Neuron (in vitro differentiated cells): ENCODE measurements at regions not wholly inside any gene's neighbourhood (a gene's known extent, or its start where the extent isn't known, plus 50 kb on each side); places are given as distances from the start of the nearest gene placed in this dataset.

Experiments used
- H2AFZ ChIP-seq: one replicate; pipeline ENCODE4 v1.6.1; 2013; ENCODE audit warnings: low read depth, mild to moderate bottlenecking, inconsistent platforms, low read length, moderate library complexity
- H3K27me3 ChIP-seq: one replicate; pipeline ENCODE4 v1.6.1; 2013; ENCODE audit warnings: low read length; ENCODE audit not compliant: insufficient read depth
- H3K36me3 ChIP-seq: one replicate; pipeline ENCODE4 v1.6.1; 2013; ENCODE audit warnings: low read length; ENCODE audit not compliant: insufficient read depth
- H3K4me1 ChIP-seq: one replicate; pipeline ENCODE4 v1.6.1; 2013; ENCODE audit warnings: low read length; ENCODE audit not compliant: insufficient read depth
- H3K4me3 ChIP-seq: 2 replicates; pipeline ENCODE4 v1.5.1; 2013; ENCODE audit warnings: mild to moderate bottlenecking, low read length, moderate library complexity
- H3K9me3 ChIP-seq: one replicate; pipeline ENCODE4 v1.6.1; 2013; ENCODE audit warnings: low read length

DNA sequence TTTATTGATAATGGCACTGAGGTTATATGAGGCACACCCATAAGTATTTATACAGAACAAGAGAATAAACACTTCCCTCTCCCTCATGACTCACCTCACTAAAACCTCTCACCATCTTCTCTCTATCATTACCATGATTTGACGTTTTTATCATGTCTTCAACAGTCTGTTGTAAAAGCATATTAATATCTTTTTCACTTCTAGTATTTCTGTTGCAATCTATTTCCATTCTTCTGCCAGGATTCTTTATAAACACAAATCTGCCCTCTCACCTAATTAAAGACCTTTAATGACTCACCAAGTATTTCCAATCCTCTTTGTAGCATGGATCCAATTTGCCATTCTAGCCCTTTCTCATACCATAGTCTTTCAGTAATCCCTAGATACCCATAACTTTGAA lies 527.7 kb downstream of the SLC16A7 start:
- Histone ChIP-seq H3K36me3 (no peaks in the 10 kb centered on the region), H3K27me3 (no peaks in the 10 kb centered on the region), H3K4me1 (no peaks in the 10 kb centered on the region), H3K4me3 (no peak overlapping the region), H2AFZ (no peak overlapping the region), H3K9me3 (no peaks in the 10 kb centered on the region)

DNA sequence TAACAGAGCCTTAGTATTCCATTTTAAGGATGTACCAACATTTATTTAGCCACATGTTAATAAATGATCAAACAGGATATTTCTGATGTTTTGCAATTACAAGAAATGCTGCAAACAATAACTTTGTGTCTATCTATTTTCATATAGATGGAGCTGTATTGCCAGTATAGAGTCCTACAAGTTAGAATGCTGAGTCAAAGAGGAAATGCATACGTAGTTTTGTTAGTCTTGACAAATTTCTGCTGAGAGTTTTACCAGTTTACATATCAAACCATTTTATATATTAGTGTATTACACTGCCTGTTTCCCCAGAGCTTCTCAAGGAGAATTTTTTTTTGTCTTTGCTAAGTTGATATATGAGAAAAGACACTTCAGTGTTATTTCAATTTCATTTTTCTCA lies 541.7 kb downstream of the SLC16A7 start:
- Histone ChIP-seq H3K4me3 (no peak overlapping the region), H3K27me3 (no peaks in the 10 kb centered on the region), H3K36me3 (no peaks in the 10 kb centered on the region), H3K4me1 (no peaks in the 10 kb centered on the region), H2AFZ (no peak overlapping the region), H3K9me3 (no peaks in the 10 kb centered on the region)

DNA sequence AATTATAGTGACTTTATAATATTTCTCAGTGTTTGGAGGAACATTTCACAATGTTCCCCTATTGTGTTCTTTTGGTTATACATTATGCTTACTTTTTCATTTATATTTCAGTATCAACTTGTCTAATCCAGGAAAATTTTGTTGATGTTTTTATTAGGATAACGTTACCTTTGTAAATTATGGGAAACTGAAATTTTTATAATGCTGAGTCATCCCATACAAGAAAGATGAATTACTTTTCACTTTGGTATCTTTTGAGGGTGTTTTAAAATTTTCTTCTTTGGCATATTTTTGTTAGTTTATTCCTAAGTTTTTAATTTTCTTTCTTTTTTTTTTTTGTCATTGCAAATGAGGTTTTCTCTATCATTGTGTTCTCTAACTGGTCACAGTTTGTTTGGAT lies 542.7 kb downstream of the SLC16A7 start:
- Histone ChIP-seq H3K27me3 (no peaks in the 10 kb centered on the region), H2AFZ (no peak overlapping the region), H3K9me3 (no peaks in the 10 kb centered on the region), H3K4me3 (no peak overlapping the region), H3K36me3 (no peaks in the 10 kb centered on the region), H3K4me1 (no peaks in the 10 kb centered on the region)

DNA sequence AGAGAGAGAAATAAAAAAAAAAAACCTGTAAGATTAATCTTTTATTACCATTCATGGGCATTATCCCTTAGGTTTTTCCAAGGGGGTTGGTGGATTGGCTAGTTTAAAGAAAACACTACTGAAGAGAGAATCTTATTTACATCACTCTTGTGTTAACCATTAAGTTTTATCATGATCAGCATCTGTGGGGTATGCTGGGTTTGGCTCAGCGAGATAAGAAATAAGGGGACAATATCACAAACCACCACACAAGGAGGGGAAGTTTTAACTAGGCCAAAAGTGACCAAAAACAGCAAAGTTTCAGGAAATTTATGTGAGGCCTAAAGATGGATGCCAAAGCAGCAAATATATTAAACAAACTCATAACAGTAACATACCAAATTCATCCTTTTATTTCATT lies 548.6 kb downstream of the SLC16A7 start:
- H3K36me3 ChIP-seq: no peaks in the 10 kb centered on the region
- H3K27me3 ChIP-seq: no peaks in the 10 kb centered on the region
- no peaks in the 10 kb centered on the region for H3K9me3 ChIP-seq
- no peaks in the 10 kb centered on the region for H3K4me1 ChIP-seq
- H3K4me3 ChIP-seq: no peak overlapping the region
- no peak overlapping the region for H2AFZ ChIP-seq

DNA sequence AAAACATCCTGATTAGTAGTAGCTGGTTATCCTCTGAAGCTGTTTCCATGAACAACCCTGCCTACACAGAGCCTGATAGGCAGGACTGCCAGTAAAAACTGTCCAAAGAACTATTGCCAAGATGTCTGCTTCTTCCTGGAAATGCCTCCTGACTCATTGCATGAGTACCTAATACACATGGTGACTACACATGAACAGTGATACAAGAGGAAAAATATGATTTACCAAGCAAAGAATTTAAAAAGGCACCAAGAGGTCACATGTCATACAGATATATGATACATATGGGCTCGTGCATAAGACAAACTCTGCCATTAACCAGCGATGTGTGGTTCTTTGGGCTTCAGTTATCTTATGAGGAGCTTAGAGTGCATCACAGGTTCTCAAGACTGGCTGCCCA lies 552.3 kb downstream of the SLC16A7 start:
- no peaks in the 10 kb centered on the region for H3K4me1 ChIP-seq
- H3K27me3 ChIP-seq: no peaks in the 10 kb centered on the region
- H3K4me3 ChIP-seq: no peak overlapping the region
- H2AFZ ChIP-seq: peak overlapping the region; percentile 46
- H3K36me3 ChIP-seq: no peaks in the 10 kb centered on the region
- H3K9me3 ChIP-seq: no peaks in the 10 kb centered on the region

DNA sequence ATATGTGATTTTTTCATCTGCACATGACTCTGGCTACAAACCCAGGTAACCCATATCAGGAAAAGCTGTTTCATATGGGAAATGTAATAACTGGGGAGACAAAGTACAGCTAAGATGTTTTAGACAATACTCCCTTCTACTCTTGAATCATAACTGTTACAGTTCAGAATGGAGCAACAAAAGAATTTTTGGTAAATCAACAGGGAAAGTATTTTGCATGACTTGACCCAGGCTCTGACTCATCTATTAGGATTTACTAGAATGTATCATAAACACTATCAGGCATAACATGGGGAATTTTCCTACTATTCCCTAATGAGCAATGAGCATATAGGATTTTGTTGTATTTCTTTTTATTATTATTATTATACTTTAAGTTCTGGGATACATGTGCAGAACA lies 553.0 kb downstream of the SLC16A7 start:
- no peak overlapping the region for H3K4me3 ChIP-seq
- H3K27me3 ChIP-seq: no peaks in the 10 kb centered on the region
- H2AFZ ChIP-seq: no peak overlapping the region
- no peaks in the 10 kb centered on the region for H3K4me1 ChIP-seq
- no peaks in the 10 kb centered on the region for H3K36me3 ChIP-seq
- H3K9me3 ChIP-seq: no peaks in the 10 kb centered on the region

DNA sequence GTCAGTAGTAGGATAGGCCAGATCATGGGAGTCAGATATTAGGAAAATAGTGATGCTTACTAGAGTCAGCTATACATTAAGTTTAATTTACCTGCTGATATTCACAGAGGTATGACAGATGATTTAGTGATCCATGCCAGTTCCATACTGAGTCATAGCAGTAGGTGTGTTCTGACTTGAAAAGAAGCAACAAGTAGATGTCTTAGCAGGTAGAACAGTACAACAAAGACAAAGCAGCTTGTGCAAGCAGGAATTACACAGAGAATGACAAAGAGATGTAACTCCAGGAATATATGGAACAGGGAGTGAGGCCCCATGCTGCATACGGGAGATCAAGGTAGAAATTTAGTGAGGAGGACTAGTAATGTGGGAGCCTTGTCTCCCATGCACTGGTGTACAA lies 556.9 kb downstream of the SLC16A7 start:
- H3K4me1 ChIP-seq: no peaks in the 10 kb centered on the region
- H3K36me3 ChIP-seq: no peaks in the 10 kb centered on the region
- no peak overlapping the region for H3K4me3 ChIP-seq
- H2AFZ ChIP-seq: no peak overlapping the region
- no peaks in the 10 kb centered on the region for H3K27me3 ChIP-seq
- no peaks in the 10 kb centered on the region for H3K9me3 ChIP-seq

DNA sequence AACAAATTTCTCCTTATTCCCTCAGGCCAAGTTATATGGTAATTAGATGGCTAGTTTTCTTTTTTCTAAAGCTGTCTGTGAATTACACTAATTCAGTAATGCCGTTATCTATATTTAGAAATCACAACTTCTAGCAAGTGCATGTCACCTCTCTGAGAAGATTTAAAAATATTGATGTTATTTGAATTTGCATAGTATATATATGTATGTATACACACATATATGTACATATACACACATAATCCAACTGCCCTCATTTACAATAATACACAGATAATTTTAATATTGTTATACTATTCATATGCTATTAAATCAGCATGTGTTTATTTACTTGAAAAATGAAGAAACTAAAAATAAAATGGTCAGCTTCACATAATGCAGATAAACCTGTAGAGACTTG lies 563.9 kb downstream of the SLC16A7 start:
- H3K36me3 ChIP-seq: no peaks in the 10 kb centered on the region
- H3K4me3 ChIP-seq: no peak overlapping the region
- no peaks in the 10 kb centered on the region for H3K27me3 ChIP-seq
- no peak overlapping the region for H2AFZ ChIP-seq
- no peaks in the 10 kb centered on the region for H3K9me3 ChIP-seq
- no peaks in the 10 kb centered on the region for H3K4me1 ChIP-seq

DNA sequence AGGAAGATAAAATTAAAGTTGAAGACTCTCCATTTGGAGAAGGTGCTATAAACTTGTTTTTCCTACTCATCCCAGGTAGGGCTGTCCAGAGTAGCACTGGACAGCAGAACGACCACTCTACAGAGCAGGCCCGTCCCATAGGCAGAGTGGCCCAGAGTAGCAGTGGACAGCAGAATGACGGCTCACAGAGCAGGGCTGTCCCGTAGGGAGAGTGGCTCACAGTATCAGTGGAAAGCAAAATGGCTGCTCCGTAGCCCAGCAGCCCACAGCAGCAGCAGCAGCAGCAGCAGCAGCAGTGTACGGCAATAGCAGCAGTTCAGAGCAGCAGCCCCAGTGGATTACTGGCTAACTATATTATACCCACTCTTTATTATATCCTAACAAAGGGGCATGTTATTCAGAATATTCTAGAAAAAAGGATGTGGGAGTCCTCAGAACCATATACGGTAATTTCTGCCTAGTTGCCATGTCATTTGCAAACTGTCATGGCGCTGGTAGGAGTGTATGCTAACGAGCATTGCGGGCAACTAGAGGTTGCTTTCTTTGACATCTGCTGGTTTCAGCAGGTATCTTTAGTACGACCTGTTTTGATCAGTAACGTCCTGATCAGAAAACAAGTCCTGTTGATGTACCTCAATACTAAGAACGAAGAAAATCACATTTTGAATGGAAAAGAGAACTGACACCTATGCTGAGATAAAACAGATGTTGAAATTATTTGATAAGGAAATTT lies 567.3 kb downstream of the SLC16A7 start:
- no peaks in the 10 kb centered on the region for H3K4me1 ChIP-seq
- H3K9me3 ChIP-seq: no peaks in the 10 kb centered on the region
- H3K4me3 ChIP-seq: no peak overlapping the region
- no peaks in the 10 kb centered on the region for H3K27me3 ChIP-seq
- no peaks in the 10 kb centered on the region for H3K36me3 ChIP-seq
- peak overlapping the region; percentile 51 for H2AFZ ChIP-seq

DNA sequence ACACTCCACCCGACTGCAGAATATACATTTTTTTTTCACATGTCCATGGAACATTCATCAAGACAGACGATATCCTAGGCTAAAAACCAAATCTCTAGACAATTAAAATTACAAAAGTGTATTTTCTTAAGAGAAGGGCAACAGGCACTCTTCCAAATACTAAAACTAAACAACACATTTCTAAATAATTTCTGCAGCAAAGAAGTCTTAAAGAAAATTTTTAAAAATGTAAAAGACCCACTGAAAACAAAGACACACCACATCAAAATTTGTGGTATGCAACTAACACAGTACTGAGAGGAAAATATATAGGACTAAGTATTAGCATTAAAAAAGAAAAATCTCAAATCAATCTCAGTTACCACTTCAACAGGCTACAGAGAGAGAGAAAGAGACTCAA lies 570.0 kb downstream of the SLC16A7 start:
- no peaks in the 10 kb centered on the region for H3K9me3 ChIP-seq
- no peak overlapping the region for H2AFZ ChIP-seq
- H3K27me3 ChIP-seq: no peaks in the 10 kb centered on the region
- H3K36me3 ChIP-seq: no peaks in the 10 kb centered on the region
- H3K4me3 ChIP-seq: no peak overlapping the region
- H3K4me1 ChIP-seq: no peaks in the 10 kb centered on the region

DNA sequence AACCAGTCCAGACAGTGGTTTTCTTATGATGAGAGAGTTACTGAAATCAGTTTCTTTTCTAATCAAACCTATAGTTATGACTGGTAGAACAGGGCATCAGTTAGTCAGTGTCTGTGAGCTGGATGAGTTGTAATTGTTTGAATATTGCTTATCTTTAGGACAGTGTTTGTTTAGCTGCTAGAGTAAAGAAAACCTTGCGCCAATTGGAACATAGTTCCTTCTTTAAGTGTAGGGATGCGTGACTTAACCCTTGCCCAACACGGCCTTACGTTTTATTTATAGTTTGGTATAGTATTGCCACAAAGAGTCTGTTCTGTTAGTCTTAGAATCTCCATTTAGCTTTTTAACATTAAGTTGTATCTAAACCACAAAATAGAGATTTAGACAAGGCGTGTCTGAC lies 572.6 kb downstream of the SLC16A7 start:
- H3K4me3 ChIP-seq: no peak overlapping the region
- H2AFZ ChIP-seq: no peak overlapping the region
- H3K4me1 ChIP-seq: peaks cover 3% of the 10 kb centered on the region
- H3K36me3 ChIP-seq: no peaks in the 10 kb centered on the region
- no peaks in the 10 kb centered on the region for H3K27me3 ChIP-seq
- no peaks in the 10 kb centered on the region for H3K9me3 ChIP-seq

DNA sequence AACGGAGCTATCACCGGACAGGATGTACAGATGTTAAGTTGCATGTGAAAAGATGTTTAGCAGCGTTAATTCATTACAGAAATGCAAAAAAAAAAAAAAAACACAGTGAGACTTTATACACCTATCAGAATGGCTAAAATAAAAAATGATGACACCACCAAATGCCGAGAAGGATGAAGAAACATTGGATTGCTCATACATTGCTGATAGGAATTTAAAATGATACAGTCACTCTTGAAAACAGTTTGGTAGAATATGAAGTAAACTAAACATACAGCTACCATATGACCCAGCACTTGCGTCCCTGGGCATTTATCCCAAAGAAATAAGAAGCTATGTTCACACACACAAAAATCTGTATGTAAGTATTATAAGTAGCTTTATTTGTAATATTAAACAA lies 574.1 kb downstream of the SLC16A7 start:
- Histone ChIP-seq H3K4me1 (peaks cover 3% of the 10 kb centered on the region), H3K9me3 (no peaks in the 10 kb centered on the region), H2AFZ (no peak overlapping the region), H3K4me3 (no peak overlapping the region), H3K36me3 (no peaks in the 10 kb centered on the region), H3K27me3 (no peaks in the 10 kb centered on the region)

DNA sequence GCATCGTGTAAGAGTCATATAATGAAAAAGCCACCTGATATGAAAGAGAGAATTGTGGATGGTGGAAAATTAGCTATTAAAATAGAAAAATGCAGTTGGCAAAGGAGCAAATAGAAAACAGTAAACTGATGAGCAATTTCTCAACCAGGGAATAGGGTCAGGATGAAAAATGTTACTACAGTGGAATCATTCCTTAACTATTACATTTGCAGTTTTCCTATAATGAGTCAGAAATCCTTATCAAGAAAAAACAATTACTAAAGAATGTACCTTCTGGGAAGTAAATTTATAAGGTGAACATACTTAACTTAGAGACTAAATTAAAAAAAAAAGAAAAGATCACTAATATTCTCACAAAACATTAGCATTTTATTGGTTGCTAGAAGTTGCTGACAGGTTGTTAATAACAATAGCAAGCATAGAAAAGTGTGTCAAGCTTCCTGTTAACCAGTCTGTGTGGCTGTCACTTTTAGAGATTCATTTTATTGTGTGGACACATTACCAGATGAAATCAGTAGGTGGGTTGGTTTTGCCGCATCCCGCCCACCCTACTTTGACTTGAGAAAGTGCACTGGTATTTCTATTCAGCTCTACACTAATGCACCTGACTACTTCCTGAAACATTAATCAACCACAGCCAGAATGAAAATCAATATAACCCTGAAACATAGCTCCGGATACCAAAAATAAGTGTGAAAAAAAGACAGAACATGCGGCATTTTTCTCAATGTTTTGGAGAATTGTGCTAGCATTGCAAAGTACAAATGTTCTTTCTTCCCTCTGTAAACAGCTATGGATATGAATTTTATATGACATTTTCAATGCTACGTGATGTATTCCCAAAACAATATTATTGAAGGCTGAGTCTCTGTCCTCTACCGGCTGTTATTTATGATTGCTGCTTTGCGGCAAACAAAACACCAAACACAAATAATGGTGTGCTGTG lies 576.7 kb downstream of the SLC16A7 start:
- Histone ChIP-seq H3K4me3 (no peak overlapping the region), H2AFZ (no peak overlapping the region), H3K4me1 (peaks cover 3% of the 10 kb centered on the region), H3K27me3 (no peaks in the 10 kb centered on the region), H3K9me3 (no peaks in the 10 kb centered on the region), H3K36me3 (no peaks in the 10 kb centered on the region)
